H1 (cell line): ENCODE measurements at regions not wholly inside any gene's neighbourhood (a gene's known extent, or its start where the extent isn't known, plus 50 kb on each side); places are given as distances from the start of the nearest gene placed in this dataset.

ENCODE experiments used
- CTCF ChIA-PET: fragments of 300-600 bp; sonication (Branson Sonifier 250); formaldehyde crosslinking; loops from one replicate; lab custom pipeline; 2021; ENCODE audit not compliant: partially characterized antibody; lab: Charles Lee
- POLR2A ChIA-PET: fragments of 300-600 bp; sonication (Branson Sonifier 250); formaldehyde crosslinking; loops from one replicate; lab custom pipeline; 2021; ENCODE audit warnings: inconsistent platforms; ENCODE audit not compliant: partially characterized antibody; lab: Charles Lee
- DNase-seq, 2 experiments: peaks; one replicate each; pipeline versions ENCODE4 v3.0.0 to v3.0.0-alpha.2; 2010 to 2022; ENCODE audit warnings: low spot score in 2 of 2, low read depth in 1 of 2, mixed read lengths in 1 of 2
- FAIRE-seq: peaks from 2 replicates; lab custom pipeline; 2011; peaks lifted over from hg19 to GRCh38; lab: Jason Lieb, UNC
- H2AFZ ChIP-seq: 2 replicates; pipeline ENCODE4 v1.8.1; 2012; ENCODE audit warnings: low read length, inconsistent platforms
- H2AK5ac ChIP-seq: 2 replicates; pipeline ENCODE4 v1.6.1; 2013; ENCODE audit warnings: low read depth, low read length
- H2BK120ac ChIP-seq: replicated peaks from 2 replicates; pipeline ENCODE3; 2013; ENCODE audit warnings: low read depth, low read length, inconsistent platforms
- H2BK12ac ChIP-seq: 2 replicates; pipeline ENCODE4 v1.6.1; 2013; ENCODE audit warnings: low read depth, low read length
- H2BK15ac ChIP-seq: 2 replicates; pipeline ENCODE4 v1.6.1; 2013; ENCODE audit warnings: low read length
- H2BK20ac ChIP-seq: 2 replicates; pipeline ENCODE4 v1.6.1; 2013; ENCODE audit warnings: low read length
- H2BK5ac ChIP-seq: 2 replicates; pipeline ENCODE4 v1.6.1; 2013; ENCODE audit warnings: low read depth, low read length
- H3K14ac ChIP-seq: 2 replicates; pipeline ENCODE4 v1.6.1; 2013; ENCODE audit warnings: inconsistent platforms; ENCODE audit not compliant: insufficient read length
- H3K18ac ChIP-seq: 2 replicates; pipeline ENCODE4 v1.6.1; 2013; ENCODE audit warnings: low read length; ENCODE audit errors: extremely low read depth
- H3K23ac ChIP-seq: 2 replicates; pipeline ENCODE4 v1.6.1; 2013; ENCODE audit warnings: inconsistent platforms; ENCODE audit not compliant: insufficient read length
- H3K23me2 ChIP-seq: 2 replicates; pipeline ENCODE4 v1.6.1; 2013; ENCODE audit warnings: low read depth, low read length
- H3K27ac ChIP-seq: 2 replicates; pipeline ENCODE4 v1.6.1; 2011; ENCODE audit warnings: low read depth, low read length, inconsistent platforms
- H3K27me3 ChIP-seq, 4 experiments: replicated peaks in 1 of 4; 1 replicate in 1 of 4; 2 replicates in 3 of 4; pipeline versions ENCODE4 v1.6.1 to v1.8.1; 2011 to 2013; ENCODE audit warnings: low read length in 3 of 4, mild to moderate bottlenecking in 3 of 4, inconsistent platforms in 2 of 4, mixed read lengths in 2 of 4, moderate library complexity in 1 of 4; ENCODE audit not compliant: control insufficient read depth in 3 of 4, insufficient read depth in 3 of 4; ENCODE audit errors: extremely low read depth in 1 of 4
- H3K36me3 ChIP-seq, 4 experiments: 2 replicates each; pipeline versions ENCODE4 v1.6.1 to v1.8.1; 2011 to 2013; ENCODE audit warnings: mild to moderate bottlenecking in 4 of 4, low read length in 3 of 4, moderate library complexity in 2 of 4, control low read depth in 1 of 4, inconsistent platforms in 1 of 4; ENCODE audit not compliant: insufficient read depth in 4 of 4, control insufficient read depth in 2 of 4
- H3K4ac ChIP-seq: replicated peaks from 2 replicates; pipeline ENCODE3; 2013; ENCODE audit warnings: low read length, low read depth, mixed read lengths, inconsistent platforms; ENCODE audit not compliant: insufficient read length
- H3K4me1 ChIP-seq, 4 experiments: replicated peaks in 1 of 4; 1 replicate in 1 of 4; 2 replicates in 3 of 4; pipeline versions ENCODE4 v1.6.1 to v1.8.1; 2011 to 2013; ENCODE audit warnings: low read length in 3 of 4, inconsistent platforms in 2 of 4, mixed read lengths in 1 of 4; ENCODE audit not compliant: insufficient read depth in 4 of 4, control insufficient read depth in 3 of 4
- H3K4me2 ChIP-seq, 2 experiments: 2 replicates each; pipeline versions ENCODE4 v1.6.1 to v1.8.1; 2011 to 2013; ENCODE audit warnings: low read depth in 2 of 2, low read length in 2 of 2, control low read depth in 1 of 2, inconsistent platforms in 1 of 2, mild to moderate bottlenecking in 1 of 2; ENCODE audit not compliant: insufficient read depth in 1 of 2
- H3K4me3 ChIP-seq, 4 experiments: fragments of 200-600, 300-600 bp in 1 of 4; sonication (generic), shearing (Covaris generic), sonication (Bioruptor Twin) in 1 of 4; 2 replicates each; pipeline versions ENCODE4 v1.5.1 to v1.8.1; 2011 to 2016; ENCODE audit warnings: low read length in 4 of 4, low read depth in 3 of 4, control low read depth in 2 of 4, inconsistent platforms in 2 of 4, mild to moderate bottlenecking in 2 of 4, mixed read lengths in 1 of 4, moderate library complexity in 1 of 4; ENCODE audit not compliant: insufficient read depth in 2 of 4; ENCODE audit errors: extremely low read depth in 1 of 4
- H3K56ac ChIP-seq: replicated peaks from 2 replicates; pipeline ENCODE3; 2013; ENCODE audit warnings: low read depth, mild to moderate bottlenecking, mixed read lengths, low read length, inconsistent platforms; ENCODE audit not compliant: insufficient read length
- H3K79me1 ChIP-seq: 2 replicates; pipeline ENCODE4 v1.6.1; 2013; ENCODE audit warnings: low read depth, low read length, control low read depth
- H3K79me2 ChIP-seq, 2 experiments: 2 replicates each; pipeline versions ENCODE4 v1.6.1 to v1.8.1; 2012 to 2013; ENCODE audit warnings: low read length in 2 of 2, mild to moderate bottlenecking in 2 of 2, inconsistent platforms in 1 of 2; ENCODE audit not compliant: insufficient read depth in 2 of 2, control insufficient read depth in 1 of 2
- H3K9ac ChIP-seq, 4 experiments: replicated peaks in 1 of 4; 1 replicate in 1 of 4; 2 replicates in 3 of 4; pipeline versions ENCODE4 v1.6.1 to v1.8.1; 2011 to 2013; ENCODE audit warnings: low read depth in 3 of 4, low read length in 3 of 4, control low read depth in 2 of 4, mild to moderate bottlenecking in 2 of 4, moderate library complexity in 2 of 4, inconsistent platforms in 1 of 4; ENCODE audit errors: extremely low read depth in 1 of 4
- H3K9me3 ChIP-seq, 2 experiments: 2 replicates each; pipeline versions ENCODE4 v1.6.1 to v1.8.1; 2012 to 2013; ENCODE audit warnings: mild to moderate bottlenecking in 2 of 2, moderate library complexity in 2 of 2, control low read depth in 1 of 2, inconsistent platforms in 1 of 2, low read depth in 1 of 2, low read length in 1 of 2, mixed read lengths in 1 of 2; ENCODE audit not compliant: insufficient read depth in 2 of 2
- H4K20me1 ChIP-seq, 2 experiments: replicated peaks in 1 of 2; 2 replicates each; pipeline versions ENCODE3 to v1.8.1; 2011 to 2013; ENCODE audit warnings: inconsistent platforms in 2 of 2, low read length in 2 of 2, mild to moderate bottlenecking in 1 of 2; ENCODE audit not compliant: insufficient read depth in 2 of 2, control insufficient read depth in 1 of 2
- H4K5ac ChIP-seq: 2 replicates; pipeline ENCODE4 v1.6.1; 2013; ENCODE audit warnings: low read length, low read depth, mixed read lengths, inconsistent platforms; ENCODE audit not compliant: insufficient read length
- H4K8ac ChIP-seq: 2 replicates; pipeline ENCODE4 v1.8.0; 2013; ENCODE audit warnings: mild to moderate bottlenecking, moderate library complexity, low read length, inconsistent platforms; ENCODE audit not compliant: insufficient read depth; ENCODE audit errors: extremely low read depth
- H4K91ac ChIP-seq: replicated peaks from 2 replicates; pipeline ENCODE3; 2013; ENCODE audit warnings: low read length, mixed read lengths, inconsistent platforms; ENCODE audit not compliant: insufficient read length
- BACH1 ChIP-seq: IDR thresholded peaks from 2 replicates; pipeline ENCODE4 v1.6.1; 2012; ENCODE audit warnings: low read length, improper control_type of control experiment
- BCL11A ChIP-seq, 2 experiments: IDR thresholded peaks; one replicate each; pipeline ENCODE4 v1.6.1; 2011; ENCODE audit warnings: low read depth in 2 of 2, low read length in 2 of 2, mild to moderate bottlenecking in 2 of 2
- CBX5 ChIP-seq: fragments of 300-800, 300-1000 bp; sonication (generic); IDR thresholded peaks from 2 replicates; pipeline ENCODE4 v1.7.1; 2016; ENCODE audit warnings: antibody characterized with exemption, low read length, low read depth
- CBX8 ChIP-seq: fragments of 300-800, 300-1000 bp; sonication (generic); IDR thresholded peaks from 2 replicates; pipeline ENCODE4 v1.7.1; 2016; ENCODE audit warnings: low read depth, low read length, borderline replicate concordance
- EGR1 ChIP-seq: IDR thresholded peaks from 2 replicates; pipeline ENCODE4 v1.6.1; 2011; ENCODE audit warnings: low read depth, low read length, borderline replicate concordance
- FOSL1 ChIP-seq: IDR thresholded peaks from 2 replicates; pipeline ENCODE4 v1.6.1; 2011; ENCODE audit warnings: mild to moderate bottlenecking, low read depth, low read length, moderate library complexity; ENCODE audit not compliant: insufficient read depth
- KDM4A ChIP-seq: IDR thresholded peaks from one replicate; pipeline ENCODE4 v1.7.1; 2012; ENCODE audit warnings: low read depth, mild to moderate bottlenecking, moderate library complexity, low read length, inconsistent platforms; ENCODE audit not compliant: severe bottlenecking
- RFX5 ChIP-seq: IDR thresholded peaks from 2 replicates; pipeline ENCODE4 v1.6.1; 2011; ENCODE audit warnings: low read depth, low read length, improper control_type of control experiment, borderline replicate concordance
- SAP30 ChIP-seq: fragments of 300-600 bp; sonication (generic); IDR thresholded peaks from 2 replicates; pipeline ENCODE4 v1.7.1; 2012; ENCODE audit warnings: low read length, moderate library complexity, mild to moderate bottlenecking, inconsistent platforms; ENCODE audit not compliant: insufficient read depth, insufficient replicate concordance
- SIN3A ChIP-seq, 2 experiments: IDR thresholded peaks in 1 of 2; conservative IDR thresholded peaks in 1 of 2; 2 replicates each; pipeline ENCODE4 v1.6.1; 2011 to 2012; ENCODE audit warnings: low read length in 2 of 2, improper control_type of control experiment in 1 of 2, low read depth in 1 of 2, mild to moderate bottlenecking in 1 of 2
- SP4 ChIP-seq: IDR thresholded peaks from 2 replicates; pipeline ENCODE4 v1.6.1; 2012; ENCODE audit warnings: low read length, inconsistent platforms
- SRF ChIP-seq: IDR thresholded peaks from 2 replicates; pipeline ENCODE4 v1.6.1; 2011; ENCODE audit warnings: mild to moderate bottlenecking, low read depth, low read length, moderate library complexity
- USF2 ChIP-seq: IDR thresholded peaks from 2 replicates; pipeline ENCODE4 v1.6.1; 2011; ENCODE audit warnings: low read length, improper control_type of control experiment
- WGBS, 2 experiments: shearing (Covaris generic) in 1 of 2; methylation state at CpG; one replicate each; pipeline versions ENCODE4 v1.1.6 to v1.1.7; 2013 to 2015; ENCODE audit warnings: low lambda C conversion rate in 2 of 2, mixed read lengths in 2 of 2, inconsistent platforms in 1 of 2, low coverage in 1 of 2, missing lambda C conversion rate in 1 of 2; ENCODE audit not compliant: insufficient replicate concordance in 2 of 2, insufficient coverage in 1 of 2, insufficient read length in 1 of 2; ENCODE audit errors: extremely low coverage in 1 of 2, missing lambda C conversion rate in 1 of 2; 5-methylcytosine and 5-hydroxymethylcytosine counted together

DNA sequence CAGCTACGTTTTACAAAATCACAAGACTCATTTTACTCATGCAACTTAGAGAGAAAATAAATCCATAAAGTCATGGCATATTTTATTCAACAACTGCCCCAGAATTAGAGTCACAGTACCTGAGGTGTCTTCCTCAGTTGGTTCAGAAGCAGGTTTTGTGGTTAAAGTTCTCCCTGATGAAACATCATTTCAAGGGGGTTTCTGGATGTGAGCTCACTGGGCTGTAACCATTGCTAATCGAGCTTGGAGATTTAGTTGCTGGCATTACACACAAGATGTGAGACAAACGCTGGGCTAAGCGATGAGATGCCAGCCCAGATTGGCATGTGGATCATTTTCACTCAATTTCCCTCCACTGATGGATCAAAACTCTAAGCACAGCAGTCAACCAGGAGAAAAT, 131.3 kb downstream of the PRELID2 start:
- H3K9ac ChIP-seq: no peak overlapping the region
- no peak overlapping the region for H3K27ac ChIP-seq
- H3K4me3 ChIP-seq: no peak overlapping the region
- no peak overlapping the region for H3K4ac ChIP-seq
- H3K36me3 ChIP-seq: no peaks in the 10 kb centered on the region
- H3K4me2 ChIP-seq: no peak overlapping the region
- H3K18ac ChIP-seq: no peak overlapping the region
- no peaks in the 10 kb centered on the region for H3K79me2 ChIP-seq
- FAIRE-seq (no peak), DNase-seq (no peak)
- H4K8ac ChIP-seq: no peak overlapping the region
- H4K91ac ChIP-seq: no peak overlapping the region
- H4K5ac ChIP-seq: no peak overlapping the region
- H2BK15ac ChIP-seq: no peak overlapping the region
- H3K9me3 ChIP-seq: no peaks in the 10 kb centered on the region
- H2AFZ ChIP-seq: no peak overlapping the region
- TF ChIP-seq KDM4A (no peak), BCL11A (IDR thresholded peaks at IDR 0.05; ENCODE audit: low read depth in 2 of 2, low read length in 2 of 2) (no peak), EGR1 (no peak), CBX8 (no peak), USF2 (no peak), BACH1 (no peak), SAP30 (no peak), CBX5 (no peak), SRF (no peak), SP4 (no peak), FOSL1 (no peak), SIN3A (conservative IDR thresholded peaks at IDR 0.05 in 1 of 2, IDR thresholded peaks at IDR 0.05 in 1 of 2; ENCODE audit: low read depth in 1 of 2, low read length in 2 of 2) (no peak), RFX5 (no peak)
- H3K4me1 ChIP-seq: no peaks in the 10 kb centered on the region
- H2BK120ac ChIP-seq: no peak overlapping the region
- no peak overlapping the region for H3K56ac ChIP-seq
- H4K20me1 ChIP-seq: peaks cover 0 to 2% of the 10 kb centered on the region in 2 experiments
- POLR2A ChIA-PET: no interaction called here
- no peak overlapping the region for H2BK5ac ChIP-seq
- H3K14ac ChIP-seq: no peak overlapping the region
- no peak overlapping the region for H3K23ac ChIP-seq
- CTCF ChIA-PET: interaction anchor here (0.8 to 1.8 kb wide), 11 partner anchors 8 to 533 kb away, joined by 3 to 8 read pairs (median 3); no protein-coding TSS in a partner anchor
- H3K79me1 ChIP-seq: no peaks in the 10 kb centered on the region
- H3K27me3 ChIP-seq: no peaks in the 10 kb centered on the region
- no peak overlapping the region for H2AK5ac ChIP-seq
- no peak overlapping the region for H2BK12ac ChIP-seq
- no peaks in the 10 kb centered on the region for H3K23me2 ChIP-seq
- no peak overlapping the region for H2BK20ac ChIP-seq
- 87% methylated on average over 4 of the region's 4 CpGs; no CpG with 5 or more reads in 1 of the 2 experiments for WGBS, 2 experiments
